ENCODE measurements at regions not wholly inside any gene's neighbourhood (a gene's known extent, or its start where the extent isn't known, plus 50 kb on each side); places are given as distances from the start of the nearest gene placed in this dataset.

DNA sequence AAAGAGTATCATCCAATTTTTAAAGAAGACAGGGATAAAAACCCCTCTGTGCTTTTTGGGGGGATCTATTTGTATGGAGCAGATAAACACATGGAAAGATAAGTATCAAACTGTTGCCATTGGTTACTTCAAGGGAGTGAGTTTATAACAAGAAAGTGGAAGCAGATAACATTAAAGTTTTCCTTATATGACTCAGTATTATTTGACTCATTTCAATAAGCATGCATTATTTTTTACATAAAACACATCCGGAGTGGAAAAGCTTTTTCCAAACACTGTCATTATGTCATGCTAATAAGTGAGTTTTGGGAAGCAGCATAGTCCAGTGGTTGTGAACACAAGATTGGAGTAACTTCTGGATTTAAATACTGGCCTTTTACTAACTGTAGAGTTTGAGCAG, 452.2 kb downstream of the LTN1 start:
- no peaks in the 10 kb centered on the region for H3K9me3 Mint-ChIP-seq
- no peak for TF ChIP-seq CTCF (IDR thresholded peaks at IDR 0.05)
- no peaks in the 10 kb centered on the region for H3K4me1 Mint-ChIP-seq
- H3K27ac Mint-ChIP-seq: no peak overlapping the region
- DNase-seq: no peak
- H3K4me3 Mint-ChIP-seq: no peak overlapping the region
- no peaks in the 10 kb centered on the region for H3K27me3 Mint-ChIP-seq (ENCODE audit: low read depth, poor library complexity)
- peaks cover 1% of the 10 kb centered on the region for H3K36me3 Mint-ChIP-seq (ENCODE audit: low read depth)

GRCh38 chr21:28539623-28539988, 453.1 kb downstream of the LTN1 start:
- DNase-seq: no peak
- Mint-ChIP-seq H3K27ac (no peak overlapping the region), H3K4me1 (no peaks in the 10 kb centered on the region), H3K27me3 (ENCODE audit: low read depth, poor library complexity) (no peaks in the 10 kb centered on the region), H3K9me3 (no peaks in the 10 kb centered on the region), H3K36me3 (ENCODE audit: low read depth) (no peaks in the 10 kb centered on the region), H3K4me3 (no peak overlapping the region)
- TF ChIP-seq CTCF (IDR thresholded peaks at IDR 0.05): no peak

DNA sequence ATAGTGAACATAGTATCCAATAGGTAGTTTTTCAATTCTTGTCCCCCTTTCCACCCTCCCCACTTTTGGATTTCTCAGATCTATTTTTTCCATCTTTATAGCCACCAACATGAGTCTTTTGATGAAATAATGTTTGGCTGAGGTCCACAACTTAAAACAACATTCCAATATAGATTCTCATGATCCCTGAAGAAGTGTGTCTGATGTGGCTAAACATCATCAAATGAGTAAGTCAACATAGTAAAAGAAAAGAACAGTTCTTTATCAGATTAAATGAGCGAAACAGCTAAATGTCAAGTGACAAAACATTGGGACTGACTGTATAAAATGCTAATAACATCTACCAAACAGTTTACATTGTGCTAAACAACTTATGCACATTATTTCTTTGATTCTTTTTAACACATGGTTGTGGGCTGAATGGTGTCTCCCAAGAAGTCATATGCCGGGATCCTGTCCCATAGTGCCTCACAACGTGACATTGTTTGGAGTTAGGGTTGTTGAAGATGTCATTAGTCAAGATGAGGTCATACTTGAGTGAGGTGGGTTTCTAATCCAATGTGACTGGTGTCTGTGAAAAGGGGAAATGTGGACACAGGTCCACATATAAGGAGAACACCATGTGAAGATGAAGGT, 453.6 kb downstream of the LTN1 start:
- Mint-ChIP-seq H3K36me3 (ENCODE audit: low read depth) (no peaks in the 10 kb centered on the region), H3K27ac (no peak overlapping the region), H3K9me3 (no peaks in the 10 kb centered on the region), H3K4me1 (no peaks in the 10 kb centered on the region), H3K27me3 (ENCODE audit: low read depth, poor library complexity) (no peaks in the 10 kb centered on the region), H3K4me3 (no peak overlapping the region)
- TF ChIP-seq CTCF (IDR thresholded peaks at IDR 0.05): no peak
- DNase-seq: no peak

DNA sequence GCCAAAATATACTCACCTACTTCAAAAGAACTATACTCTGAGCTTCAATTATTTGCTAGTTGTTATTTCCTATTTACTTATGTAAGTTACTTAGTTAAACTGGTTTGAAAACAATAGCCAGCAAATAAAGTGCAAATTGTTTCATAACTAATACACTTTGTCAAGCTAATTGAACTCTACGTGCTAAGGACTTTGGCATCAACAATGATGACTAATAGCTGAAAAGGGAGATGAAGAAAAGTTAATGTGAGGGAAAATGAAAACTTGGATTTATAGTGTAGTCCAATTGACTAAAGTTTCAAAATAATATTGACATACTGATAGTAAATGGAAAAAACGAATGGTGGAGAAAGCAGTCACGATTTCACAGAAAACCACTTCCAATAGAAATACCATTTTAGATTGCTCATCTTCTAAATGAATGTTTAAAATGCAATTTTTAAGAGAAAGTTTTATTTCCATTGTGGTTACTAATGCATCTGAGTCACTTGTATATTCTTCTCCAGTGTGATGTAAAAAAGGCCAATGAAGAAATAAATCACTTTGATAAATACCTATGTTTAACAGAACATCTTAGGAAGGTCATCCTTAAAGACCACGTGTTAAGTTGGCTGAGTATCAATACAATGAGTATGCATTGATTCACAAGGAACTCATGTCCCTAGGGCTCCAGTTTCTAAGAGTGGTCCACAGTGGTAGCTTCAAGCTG, 455.2 kb downstream of the LTN1 start:
- Mint-ChIP-seq H3K4me1 (no peaks in the 10 kb centered on the region), H3K4me3 (no peak overlapping the region), H3K36me3 (ENCODE audit: low read depth) (no peaks in the 10 kb centered on the region), H3K9me3 (no peaks in the 10 kb centered on the region), H3K27ac (no peak overlapping the region), H3K27me3 (ENCODE audit: low read depth, poor library complexity) (no peaks in the 10 kb centered on the region)
- no peak for TF ChIP-seq CTCF (IDR thresholded peaks at IDR 0.05)
- no peak for DNase-seq

- no peak for DNase-seq
- Mint-ChIP-seq H3K36me3 (ENCODE audit: low read depth) (no peaks in the 10 kb centered on the region), H3K27me3 (ENCODE audit: low read depth, poor library complexity) (no peaks in the 10 kb centered on the region), H3K27ac (no peak overlapping the region), H3K4me3 (no peak overlapping the region), H3K4me1 (no peaks in the 10 kb centered on the region), H3K9me3 (peaks cover 6% of the 10 kb centered on the region)
- TF ChIP-seq CTCF (IDR thresholded peaks at IDR 0.05): no peak
These were observed 460.2 kb downstream of the LTN1 start for GRCh38 chr21:28532446-28532845.

DNA sequence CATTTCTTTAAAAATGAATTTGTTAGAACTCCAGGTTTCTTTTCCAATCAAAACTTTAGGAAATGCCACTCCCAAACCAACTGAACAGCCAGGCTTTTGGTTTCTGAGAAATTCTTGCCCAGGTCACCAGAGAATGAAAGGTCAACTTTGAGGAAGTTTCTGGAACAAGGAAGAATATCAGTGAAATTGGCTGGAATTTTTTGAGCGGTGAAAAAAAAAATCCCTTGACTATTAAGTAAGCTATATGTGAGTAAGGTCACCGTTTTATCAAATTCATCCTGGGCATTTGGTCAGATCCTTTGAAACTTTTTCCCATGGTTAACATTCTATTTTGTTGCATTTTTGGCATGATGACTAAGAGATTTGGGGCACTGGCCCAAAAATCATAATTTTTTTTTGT, 469.3 kb downstream of the LTN1 start:
- Mint-ChIP-seq H3K36me3 (ENCODE audit: low read depth) (no peaks in the 10 kb centered on the region), H3K4me1 (peaks cover 7% of the 10 kb centered on the region), H3K9me3 (no peaks in the 10 kb centered on the region), H3K27me3 (ENCODE audit: low read depth, poor library complexity) (no peaks in the 10 kb centered on the region), H3K4me3 (no peak overlapping the region), H3K27ac (no peak overlapping the region)
- DNase-seq: no peak
- TF ChIP-seq CTCF (IDR thresholded peaks at IDR 0.05): no peak

Data from nephron progenitor cell (in vitro differentiated cells).